ENCODE measurements at regions not wholly inside any gene's neighbourhood (a gene's known extent, or its start where the extent isn't known, plus 50 kb on each side); places are given as distances from the start of the nearest gene placed in this dataset.

DNA sequence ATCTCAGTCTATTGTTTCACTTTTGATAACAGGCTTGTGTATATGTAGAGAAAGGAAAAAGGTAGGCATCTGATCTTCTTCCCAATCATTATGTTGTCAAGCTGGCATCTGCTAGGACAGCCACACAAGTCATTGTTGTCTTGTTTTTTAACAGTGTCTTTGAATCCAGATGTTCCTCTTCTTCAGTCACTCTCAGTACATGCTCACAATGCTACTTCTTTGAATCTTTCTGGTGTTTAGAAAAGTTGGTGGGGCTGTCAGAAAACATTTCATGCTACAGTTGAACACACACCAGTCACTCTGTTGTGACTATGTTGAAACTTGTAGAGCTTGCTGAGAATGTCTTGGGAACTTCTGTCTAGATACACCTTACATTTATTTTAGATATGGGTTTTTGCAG, 1231.4 kb upstream of the MIR17HG start:
- DNase-seq = no peak

DNA sequence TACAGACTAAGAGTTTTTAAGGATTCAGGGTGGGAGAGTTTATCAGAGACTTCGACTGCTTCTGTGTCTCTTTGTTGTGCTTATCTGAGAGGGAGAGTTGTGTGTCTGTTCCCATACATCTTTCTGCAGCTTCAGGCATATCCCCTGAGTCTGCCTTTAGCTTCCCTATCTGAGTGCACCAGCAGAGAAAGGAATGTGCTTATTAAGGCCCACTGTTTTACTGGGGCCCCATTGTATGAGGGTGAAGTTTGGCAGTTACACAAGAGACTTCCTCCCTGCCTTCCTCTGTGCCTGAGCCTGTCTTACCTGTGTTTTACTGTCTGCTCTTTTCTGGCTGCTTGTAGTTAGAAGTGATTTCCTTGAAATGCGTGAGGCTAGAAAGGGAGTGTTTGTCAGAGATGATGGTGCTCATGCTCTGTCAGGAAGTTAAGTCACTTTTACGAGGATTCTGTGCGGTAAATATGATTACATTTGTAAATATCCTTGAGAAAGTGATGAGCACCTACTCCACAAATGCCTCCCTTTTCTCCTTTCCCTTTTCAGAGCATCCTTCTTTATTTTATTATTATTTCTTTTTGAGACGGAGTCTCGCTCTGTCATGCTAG, 1228.9 kb upstream of the MIR17HG start:
- no peak for DNase-seq

DNA sequence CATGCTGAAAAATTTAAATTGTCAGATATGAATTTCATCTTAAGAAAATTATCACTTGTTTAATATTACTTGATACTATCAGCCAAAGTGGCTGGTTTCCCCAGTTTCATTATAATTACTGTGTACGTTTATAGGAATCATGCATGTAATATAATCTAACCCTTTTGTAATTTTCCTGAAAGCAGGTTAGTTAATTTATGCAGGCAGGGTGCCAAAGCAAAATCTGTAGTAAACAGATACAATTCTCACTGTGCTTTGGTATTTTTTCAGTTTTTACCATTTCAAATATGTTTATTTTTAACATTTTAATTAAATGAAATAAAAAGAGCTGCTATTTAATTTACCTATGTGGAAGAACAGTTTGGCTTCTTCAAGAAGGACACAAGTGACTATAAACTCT, 1227.5 kb upstream of the MIR17HG start:
- DNase-seq = no peak

DNA sequence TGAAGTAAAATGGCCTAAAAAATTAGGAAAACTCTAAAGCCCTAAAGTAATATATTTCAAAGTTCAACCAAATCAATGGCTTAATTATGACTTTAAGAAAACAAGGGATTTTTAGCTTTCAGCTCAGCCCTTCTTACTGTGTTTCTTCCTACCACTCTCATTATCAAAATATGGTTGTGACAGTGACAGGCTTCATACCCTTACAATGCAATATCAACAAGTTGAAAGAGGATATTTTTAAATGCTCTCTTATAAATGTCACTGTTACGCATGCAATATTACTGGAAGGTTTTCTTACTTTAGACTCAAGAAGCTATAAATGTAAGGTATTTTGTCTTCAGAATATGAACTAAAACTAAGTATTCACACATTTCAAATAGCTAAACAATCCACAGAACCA, 1225.7 kb upstream of the MIR17HG start:
- no peak for DNase-seq

DNA sequence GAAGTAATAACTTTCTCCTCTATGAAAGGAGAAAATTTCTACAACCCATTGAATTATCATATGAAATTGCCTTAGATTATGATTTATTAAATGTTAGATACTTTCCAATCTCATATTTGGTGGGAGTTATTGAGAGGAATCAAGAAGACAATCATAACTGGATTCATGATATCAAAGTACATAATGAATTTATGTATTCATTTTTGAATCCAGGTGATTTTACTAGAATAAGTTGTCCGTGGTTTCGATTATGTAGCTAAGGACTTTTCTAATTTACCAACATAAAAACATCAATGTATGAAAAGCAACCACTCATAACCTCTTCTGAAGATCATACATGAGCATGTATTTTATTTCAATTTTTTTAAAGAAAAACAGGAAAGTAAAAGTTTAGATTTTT, 1225.0 kb upstream of the MIR17HG start:
- DNase-seq = no peak

DNA sequence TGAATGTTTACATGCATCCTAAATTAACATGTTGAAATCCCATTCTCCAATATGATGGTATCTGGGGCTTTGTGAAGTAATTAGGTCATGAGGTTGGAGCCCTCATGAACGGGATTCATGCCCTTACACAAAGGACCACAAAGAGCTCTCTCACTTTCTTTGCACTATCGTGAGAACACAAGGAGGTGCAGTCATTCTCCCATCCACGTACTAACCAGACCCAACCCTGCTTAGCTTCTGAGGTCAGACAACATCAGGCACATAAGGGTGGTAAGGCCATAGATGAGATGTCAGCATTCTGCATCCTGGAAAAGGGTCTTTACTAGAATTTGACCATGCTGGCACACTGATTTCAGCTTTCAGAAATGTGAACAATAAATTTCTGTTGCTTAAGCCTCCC, 1211.9 kb upstream of the MIR17HG start:
- DNase-seq = no peak

DNA sequence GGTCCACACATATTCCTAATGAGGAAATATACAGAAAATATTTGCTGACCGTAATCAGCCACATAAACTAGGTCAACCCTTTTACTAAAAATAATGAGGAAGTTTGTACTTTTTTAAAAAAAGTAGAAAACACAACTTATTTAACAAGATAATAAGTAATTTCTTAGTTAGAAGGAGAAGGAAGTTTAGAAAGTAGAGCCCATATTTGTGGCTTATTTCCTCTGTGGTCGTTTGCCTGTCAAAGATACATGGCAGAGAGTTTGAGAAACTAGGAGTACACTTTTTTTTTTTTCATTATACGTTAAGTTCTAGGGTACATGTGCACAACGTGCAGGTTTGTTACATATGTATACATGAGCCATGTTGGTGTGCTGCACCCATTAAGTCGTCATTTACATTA, 1205.2 kb upstream of the MIR17HG start:
- no peak for DNase-seq

DNA sequence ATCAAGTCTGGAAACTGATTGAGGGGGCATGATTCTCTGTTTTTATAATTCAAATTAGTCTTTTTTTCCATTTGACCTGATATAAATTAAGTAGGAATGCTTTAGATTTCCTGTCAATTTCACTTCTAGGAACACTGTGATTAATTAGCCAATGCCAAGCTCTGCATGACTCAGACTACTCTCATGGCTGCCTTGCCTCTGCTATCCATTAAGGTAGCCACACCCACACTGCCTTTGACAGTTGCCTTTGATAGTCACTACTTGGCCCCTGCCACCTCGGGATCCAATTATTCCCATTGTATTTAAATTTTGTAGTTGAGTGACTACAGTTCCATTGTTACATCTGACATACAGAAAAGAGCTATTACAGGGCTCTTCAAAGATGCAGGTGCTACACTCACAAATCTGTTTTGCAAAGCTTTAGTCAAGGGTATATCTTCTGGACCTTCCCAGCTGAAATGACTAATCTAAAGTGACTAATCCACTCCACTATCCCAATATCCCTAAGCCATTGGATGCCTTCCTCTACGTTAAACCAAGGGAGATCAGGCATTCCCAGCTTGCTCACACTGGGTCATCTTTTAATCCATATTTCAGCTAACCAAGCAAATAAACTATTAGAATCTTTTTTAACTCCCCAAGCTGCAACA, 1193.1 kb upstream of the MIR17HG start:
- DNase-seq = no peak

DNA sequence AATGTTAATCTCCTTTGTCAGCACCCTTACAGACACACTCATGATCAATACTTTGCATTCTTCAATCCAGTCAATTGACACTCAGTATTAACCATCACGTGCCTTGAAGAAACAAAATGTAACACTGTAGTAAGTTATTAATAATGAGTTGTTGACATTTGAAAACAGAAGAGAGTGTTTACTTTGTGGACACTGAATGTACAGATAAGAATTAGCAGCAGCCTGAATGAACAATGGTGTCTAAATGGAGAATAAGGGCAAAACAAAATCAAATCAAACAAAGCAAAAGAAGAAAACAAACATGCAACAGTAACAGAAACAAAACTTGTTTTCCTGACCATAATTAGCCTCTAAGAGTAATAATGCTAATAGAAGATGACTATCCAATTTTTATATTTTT, 1191.1 kb upstream of the MIR17HG start:
- no peak for DNase-seq

DNA sequence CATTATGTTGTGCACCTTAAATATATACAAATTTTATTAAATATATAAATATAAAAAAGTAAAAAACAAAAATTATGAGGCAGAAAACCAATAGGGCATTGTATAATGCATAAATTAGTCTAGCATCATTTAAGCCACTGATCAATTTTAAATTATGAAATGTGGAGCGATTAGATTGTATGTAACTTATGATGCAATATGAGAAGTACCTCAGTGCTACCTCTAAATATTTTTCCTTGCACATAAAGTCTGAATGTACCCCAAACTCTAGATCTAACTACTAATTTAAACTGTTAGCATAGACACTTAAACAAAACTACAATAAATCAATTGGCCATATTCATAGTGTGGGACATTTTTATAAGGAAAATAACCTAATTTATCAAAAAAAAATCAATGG, 1178.5 kb upstream of the MIR17HG start:
- DNase-seq = no peak

DNA sequence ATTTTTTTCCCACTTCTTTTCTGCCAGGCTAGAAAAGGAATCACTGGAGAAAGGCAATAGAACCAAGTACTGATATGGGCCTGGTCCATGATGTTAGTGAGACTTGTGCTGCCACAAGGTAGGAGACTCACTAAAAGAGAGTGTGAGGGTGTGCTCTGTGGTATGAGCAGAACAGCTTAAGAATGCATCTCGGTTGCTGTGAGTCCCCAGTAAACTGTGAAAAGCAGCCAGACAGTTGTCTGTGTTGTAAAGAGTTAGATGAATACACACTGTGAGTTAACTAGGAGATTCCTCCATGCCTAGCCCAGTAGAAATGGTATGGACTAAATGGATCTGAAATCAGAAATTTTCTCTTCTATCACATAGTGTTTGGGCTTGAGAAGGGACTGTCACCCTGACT, 1177.3 kb upstream of the MIR17HG start:
- no peak for DNase-seq

DNA sequence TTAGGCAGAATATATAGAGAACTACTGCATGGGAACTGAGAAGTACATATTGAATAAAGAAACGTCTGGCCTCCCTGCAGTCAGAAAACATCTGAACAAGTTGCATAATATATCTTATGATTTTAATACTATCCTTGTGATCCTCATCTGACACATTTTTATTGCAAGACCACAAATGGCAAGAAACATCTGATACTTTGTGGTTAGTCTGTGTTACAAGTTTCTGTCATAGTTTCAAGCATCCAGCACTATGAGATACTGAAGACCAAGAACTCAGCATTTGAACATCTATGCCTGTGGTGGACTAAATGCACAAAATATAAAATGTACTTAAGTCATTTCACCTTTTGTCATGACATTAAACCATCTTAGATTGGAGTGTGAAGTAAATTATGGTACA, 1175.8 kb upstream of the MIR17HG start:
- DNase-seq = no peak

DNA sequence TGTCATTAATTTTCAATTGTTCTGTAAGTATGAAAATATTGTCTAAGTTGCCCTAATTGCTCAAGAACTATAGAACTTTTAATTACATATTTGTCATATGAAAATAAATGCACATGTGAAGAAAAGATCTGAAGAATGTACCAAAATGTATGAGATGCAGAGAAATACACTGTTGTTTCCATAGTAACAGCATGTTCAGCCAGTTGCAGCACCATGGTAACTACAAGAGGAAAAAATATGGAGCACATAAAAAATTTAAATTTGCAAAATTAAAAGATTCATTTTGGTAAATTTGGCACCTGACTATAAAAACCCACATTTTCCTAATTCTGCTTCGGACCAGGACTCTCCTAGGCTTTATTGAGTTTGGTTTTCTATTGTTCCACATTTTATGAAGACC, 1170.0 kb upstream of the MIR17HG start:
- DNase-seq = no peak

DNA sequence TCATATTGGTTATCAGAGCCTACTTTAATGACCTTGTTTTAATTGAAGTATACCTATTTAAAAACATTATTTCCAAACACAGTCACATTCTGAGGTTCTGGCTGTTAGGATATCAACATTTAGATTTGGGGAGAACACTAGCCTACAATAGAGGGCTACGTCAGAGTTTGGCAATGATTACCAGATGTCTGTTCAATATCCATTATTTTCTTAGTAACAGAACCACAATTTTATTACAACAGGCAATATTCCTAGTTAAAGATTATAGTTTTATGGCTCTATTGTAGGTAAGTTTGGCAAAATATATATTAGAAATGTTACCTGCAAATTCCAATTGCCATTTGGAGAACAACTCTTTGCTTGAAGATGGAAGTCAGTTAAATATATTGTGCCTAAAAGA, 1163.1 kb upstream of the MIR17HG start:
- DNase-seq = no peak

DNA sequence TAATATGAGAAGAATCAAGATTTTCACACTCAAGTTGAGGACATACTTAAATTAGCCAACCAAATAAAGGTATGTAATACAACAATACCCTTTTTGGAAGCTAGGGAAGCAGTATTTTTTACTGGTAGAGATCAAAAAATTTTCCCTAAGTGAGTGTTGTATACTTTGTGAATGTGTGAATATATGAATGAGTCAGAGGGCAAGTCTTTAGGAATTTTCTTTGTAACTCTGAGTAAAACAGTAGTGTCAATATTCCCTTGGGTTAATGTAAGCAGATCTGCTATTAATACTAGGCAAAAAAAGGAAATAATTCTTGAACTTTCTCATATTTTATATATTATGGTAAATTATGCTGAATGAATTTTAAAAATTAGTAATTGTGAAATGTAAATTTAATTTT, 1161.8 kb upstream of the MIR17HG start:
- no peak for DNase-seq

DNA sequence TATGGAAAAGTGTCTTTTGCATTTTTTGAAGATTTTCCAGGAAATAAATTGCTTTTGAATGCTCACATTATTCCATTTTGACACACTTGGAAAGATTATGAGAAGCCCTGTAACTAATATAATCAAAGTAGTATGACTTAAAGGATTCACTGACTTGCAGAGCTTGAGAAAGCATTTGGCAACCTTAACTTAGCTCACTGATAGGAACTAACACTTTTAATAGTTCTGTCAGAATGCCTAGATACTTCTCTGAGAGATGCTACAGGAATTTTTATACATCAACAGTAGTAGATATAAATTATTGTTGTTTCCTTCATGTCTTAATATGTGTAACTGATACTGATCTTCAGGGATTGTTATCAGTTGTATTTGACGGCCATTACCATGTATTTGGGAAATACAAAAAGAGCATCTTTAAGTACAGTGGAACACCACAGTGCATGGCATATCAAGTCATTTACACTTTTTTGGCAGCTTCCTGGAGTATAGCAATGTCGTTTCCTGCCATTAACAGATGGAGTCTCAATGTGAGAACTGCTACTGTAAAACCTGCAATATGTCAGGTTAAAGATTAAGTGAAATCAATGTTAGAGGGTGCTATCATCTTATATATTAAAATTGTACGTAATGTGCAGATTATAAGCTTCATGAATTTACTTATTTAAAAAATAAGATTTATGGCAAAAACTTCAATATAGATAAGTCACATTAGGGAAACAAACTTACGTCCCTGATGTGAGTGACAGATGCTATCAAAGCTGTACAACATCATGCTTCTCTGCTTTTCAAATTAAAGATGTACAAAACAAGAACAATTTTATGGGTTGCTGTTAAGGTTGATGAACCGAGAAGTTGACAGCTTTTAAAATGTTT, 1159.8 kb upstream of the MIR17HG start:
- DNase-seq = no peak

DNA sequence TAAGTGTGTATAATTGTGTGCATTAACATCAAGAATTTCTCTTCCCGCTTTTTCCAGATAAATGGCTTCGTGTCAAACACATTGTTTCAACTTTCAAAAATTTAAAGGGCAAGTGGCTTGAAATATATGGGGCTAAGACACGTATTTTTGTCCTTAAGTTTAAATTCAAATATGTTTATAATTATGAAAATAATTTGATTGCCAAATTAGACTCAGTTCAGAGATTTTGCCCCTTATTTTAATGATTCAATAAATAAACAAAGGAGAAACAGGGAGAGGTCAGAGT, 1159.2 kb upstream of the MIR17HG start:
- DNase-seq = no peak

DNA sequence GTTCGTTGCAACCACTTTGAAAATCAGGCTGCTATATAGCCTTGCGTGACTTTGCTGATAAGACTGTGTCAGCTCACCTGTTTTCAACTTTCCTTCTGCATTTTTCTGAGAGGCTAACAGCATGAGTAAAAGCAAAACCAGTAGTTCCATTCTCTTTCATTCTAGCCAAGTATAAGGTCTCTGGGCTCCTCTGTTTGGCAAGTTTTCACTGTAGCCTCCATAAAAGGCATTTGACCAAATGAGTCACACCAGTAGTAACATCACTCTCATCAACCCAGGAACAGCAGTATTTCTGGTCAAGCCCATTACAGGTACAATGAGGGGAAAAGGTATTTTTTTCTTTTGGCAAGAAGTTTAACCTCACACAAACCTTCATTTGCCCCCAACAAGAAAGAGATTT, 1149.8 kb upstream of the MIR17HG start:
- no peak for DNase-seq

DNA sequence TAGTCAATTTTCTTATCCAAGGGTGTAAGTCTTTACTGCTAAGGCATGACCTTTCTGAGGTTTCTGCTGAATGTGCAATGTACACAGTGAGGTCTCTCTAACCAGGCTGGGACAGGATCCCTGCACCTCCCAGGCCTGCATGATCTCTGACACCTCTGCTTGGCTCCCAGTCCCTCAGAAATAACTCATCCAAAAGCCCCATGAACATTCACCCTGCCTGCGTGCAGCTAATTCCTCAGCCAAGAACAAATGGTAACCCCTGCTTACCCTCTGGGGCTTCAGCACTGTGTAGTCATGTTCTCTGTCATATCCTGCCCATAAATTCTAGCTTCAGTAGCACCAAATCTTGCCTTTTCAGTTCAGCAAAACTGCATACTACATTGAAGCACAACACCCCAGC, 1146.3 kb upstream of the MIR17HG start:
- no peak for DNase-seq

DNA sequence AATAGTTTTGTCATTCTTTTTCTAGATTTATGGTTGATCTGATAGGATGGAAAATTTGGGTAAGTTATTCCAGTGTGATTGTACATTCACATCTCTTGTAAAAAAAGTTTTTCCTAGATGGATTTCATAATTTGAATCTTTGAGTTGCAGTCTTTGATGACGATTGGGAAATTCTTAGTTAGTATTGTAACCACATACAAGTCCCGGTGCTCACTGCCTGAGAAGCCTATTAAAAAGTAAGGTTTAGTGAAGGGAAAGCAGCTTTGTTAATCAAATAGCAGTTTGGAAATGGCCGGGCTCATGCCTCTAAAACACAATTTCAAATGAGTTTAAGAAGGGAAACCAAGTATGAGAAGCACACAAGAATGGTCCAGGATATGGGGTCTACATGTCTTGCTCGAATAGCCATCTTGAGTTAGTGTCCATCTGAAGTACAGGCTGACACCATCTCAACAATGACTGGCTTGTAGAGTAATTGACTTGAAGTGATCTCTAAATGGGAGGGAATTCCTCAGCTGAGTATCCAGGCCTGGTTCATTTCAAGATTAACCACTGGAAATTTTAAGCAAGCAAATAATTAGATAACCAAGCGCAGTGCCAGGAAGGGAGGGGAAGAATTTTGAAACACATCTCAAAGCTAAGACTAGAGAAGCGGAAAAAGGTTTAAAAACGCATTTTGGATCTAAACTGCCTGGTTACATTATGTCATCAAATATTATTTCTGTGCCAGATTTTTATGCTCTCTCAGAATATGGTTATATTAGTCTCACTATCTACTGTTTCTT, 1145.6 kb upstream of the MIR17HG start:
- DNase-seq = no peak

DNA sequence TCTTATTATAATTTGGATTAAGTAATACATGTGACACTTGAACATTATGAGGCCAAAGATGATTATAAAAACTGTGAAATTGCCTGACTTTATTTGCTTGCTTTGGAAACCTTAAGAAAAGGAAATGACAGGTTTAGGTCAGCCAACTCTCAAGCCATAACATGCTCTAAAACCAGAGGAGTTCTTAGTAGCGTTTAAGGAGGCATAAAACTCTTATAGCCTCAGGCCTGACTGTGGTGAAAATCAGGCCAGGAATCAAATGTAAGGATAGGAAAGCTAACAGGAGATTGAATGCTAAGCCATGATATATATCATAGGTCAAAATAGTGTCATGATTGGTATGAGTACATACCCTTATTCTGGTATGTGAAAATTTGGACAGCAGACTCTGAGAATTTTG, 1142.4 kb upstream of the MIR17HG start:
- DNase-seq = no peak

DNA sequence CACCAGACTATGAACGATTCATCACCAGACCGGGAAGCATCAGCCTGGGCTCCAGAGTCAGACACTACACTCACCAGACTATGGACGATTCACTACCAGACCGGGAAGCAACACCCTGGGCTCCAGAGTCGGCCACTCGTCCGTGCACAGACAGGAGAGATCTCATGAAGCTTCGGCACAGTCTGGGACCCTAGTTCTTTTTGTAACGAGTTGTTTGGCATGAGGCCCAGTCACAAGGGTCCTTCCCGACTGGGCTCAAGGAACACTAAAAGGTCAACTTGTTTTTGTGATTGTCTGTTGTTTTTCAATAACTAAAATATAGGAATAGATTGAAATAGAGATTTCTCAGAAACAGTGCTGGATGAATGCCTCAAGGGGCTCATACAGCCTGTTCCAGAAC, 1141.6 kb upstream of the MIR17HG start:
- no peak for DNase-seq

DNA sequence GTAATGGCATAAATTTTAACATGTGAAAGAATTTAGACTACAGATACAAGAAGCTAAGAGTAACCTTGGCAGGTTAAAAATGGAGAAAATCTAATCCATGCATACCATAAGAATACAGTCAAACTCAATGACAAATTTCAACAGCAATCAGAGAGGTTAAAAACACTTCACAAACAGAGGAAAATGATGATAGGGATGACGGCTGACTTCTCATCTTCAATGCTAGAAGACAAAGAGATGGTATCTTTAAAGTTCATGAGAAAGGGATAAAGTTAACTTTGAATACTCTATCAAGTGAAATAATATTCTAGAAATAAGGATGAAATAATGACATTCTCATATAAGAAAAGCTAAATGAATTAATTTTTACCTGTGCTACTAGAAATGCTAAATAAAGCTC, 1130.2 kb upstream of the MIR17HG start:
- DNase-seq = no peak

DNA sequence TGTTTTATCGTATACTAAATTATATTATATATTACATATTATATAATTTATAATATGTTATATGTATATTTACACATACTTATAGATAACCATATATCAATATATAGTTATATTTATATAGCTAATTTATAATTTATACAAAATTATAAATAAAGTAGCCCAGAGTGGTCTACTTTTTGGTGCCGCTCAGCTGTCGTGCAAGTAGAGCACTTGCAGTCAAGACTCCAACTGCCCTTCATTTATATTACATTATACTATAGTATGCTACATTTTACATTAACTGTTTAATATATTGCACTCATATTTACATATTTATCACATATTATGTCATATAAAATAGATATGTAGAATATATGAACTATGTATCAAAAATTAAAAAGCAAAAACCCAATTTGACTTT, 1124.7 kb upstream of the MIR17HG start:
- no peak for DNase-seq
